ENCODE measurements at regions not wholly inside any gene's neighbourhood (a gene's known extent, or its start where the extent isn't known, plus 50 kb on each side); places are given as distances from the start of the nearest gene placed in this dataset.

DNA sequence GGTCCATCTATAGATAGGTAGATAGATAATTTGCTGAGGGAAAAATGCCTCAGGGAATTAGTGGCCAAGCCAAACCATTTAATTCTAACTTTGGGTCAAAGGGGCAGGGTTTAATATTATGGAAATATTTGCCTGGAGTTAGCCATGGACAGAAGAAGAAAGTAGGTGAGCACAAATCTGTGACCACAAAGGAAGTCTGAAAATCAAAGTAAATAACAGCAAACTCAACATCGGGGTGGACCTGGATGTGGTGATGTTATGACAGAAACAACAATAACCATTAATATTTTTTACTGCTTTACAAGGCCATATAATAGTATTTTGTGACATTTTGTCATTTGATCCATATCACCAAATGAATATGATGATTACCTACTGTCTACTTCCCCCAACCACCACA is 578.0 kb upstream of the MGAT4C start:
- no peak for DNase-seq (ENCODE audit: low read depth in 2 of 2)
- TF ChIP-seq, protein P1, sequence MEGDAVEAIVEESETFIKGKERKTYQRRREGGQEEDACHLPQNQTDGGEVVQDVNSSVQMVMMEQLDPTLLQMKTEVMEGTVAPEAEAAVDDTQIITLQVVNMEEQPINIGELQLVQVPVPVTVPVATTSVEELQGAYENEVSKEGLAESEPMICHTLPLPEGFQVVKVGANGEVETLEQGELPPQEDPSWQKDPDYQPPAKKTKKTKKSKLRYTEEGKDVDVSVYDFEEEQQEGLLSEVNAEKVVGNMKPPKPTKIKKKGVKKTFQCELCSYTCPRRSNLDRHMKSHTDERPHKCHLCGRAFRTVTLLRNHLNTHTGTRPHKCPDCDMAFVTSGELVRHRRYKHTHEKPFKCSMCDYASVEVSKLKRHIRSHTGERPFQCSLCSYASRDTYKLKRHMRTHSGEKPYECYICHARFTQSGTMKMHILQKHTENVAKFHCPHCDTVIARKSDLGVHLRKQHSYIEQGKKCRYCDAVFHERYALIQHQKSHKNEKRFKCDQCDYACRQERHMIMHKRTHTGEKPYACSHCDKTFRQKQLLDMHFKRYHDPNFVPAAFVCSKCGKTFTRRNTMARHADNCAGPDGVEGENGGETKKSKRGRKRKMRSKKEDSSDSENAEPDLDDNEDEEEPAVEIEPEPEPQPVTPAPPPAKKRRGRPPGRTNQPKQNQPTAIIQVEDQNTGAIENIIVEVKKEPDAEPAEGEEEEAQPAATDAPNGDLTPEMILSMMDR (IDR thresholded peaks at IDR 0.05; ENCODE audit: low read depth, low read length), result no peak
- no peak overlapping the region for H3K4me3 ChIP-seq (replicated peaks in 1 of 2; ENCODE audit: low read depth in 2 of 2, low read length in 2 of 2)

DNA sequence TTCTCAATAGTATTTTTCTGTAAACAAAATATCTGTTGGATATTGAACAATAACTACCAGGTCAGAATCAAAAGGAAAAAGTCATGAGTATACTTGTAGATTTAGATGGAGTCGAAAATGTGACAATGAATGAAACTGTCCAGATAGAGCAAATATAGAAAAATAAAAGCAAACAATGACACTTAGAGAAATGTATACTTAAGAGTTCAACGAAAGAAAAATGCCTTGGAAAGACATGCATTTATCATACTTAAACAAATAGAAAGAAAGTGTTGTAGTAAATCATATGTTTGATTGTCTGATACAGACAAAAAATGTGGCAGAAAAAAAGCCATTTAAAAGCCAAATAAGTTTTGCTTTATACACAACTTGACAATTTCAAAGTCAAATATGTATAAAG is 571.2 kb upstream of the MGAT4C start:
- DNase-seq (ENCODE audit: low read depth in 2 of 2), result no peak
- no peak overlapping the region for H3K4me3 ChIP-seq (replicated peaks in 1 of 2; ENCODE audit: low read depth in 2 of 2, low read length in 2 of 2)
- TF ChIP-seq, protein P1 (IDR thresholded peaks at IDR 0.05; ENCODE audit: low read depth, low read length), result no peak

DNA sequence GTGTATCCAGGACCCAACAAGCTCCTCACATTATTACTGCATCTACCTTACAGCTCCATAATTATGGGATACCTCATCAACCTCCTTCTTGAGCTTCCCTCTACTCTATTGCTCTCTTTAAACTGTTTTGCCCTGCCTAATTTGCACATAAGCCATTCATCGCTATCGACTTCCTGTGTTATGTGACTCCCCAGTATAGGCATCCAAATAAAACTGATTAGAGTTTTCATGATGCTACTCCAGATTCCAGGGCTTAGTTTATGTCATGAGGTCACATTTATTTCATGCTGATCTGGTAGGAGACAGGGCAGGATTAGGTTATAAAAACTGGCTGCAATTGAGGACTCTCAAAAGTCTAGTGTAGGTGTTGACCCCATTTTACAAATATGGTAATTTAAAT is 569.9 kb upstream of the MGAT4C start:
- DNase-seq (ENCODE audit: low read depth in 2 of 2), result no peak
- TF ChIP-seq, protein P1 (IDR thresholded peaks at IDR 0.05; ENCODE audit: low read depth, low read length), result no peak
- H3K4me3 ChIP-seq (replicated peaks in 1 of 2; ENCODE audit: low read depth in 2 of 2, low read length in 2 of 2), result no peak overlapping the region

DNA sequence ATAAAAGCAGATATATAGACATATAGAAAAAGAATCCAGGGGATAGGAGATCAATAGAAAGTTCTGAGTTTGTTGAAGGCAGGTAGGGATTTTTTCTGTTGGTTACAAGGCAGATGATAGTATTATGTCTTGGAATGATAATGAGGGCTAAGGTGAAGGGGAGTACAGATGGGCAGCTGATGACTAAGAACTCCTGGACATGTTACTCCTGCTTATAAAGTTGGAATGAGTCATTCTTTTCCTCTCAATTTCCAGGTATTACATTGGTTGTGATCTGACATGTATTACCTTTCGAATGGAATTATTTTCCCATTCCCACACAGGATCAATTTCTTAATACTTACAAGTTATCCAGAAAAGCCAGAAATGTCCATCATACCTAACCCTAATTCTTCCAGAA is 545.2 kb upstream of the MGAT4C start:
- no peak overlapping the region for H3K4me3 ChIP-seq (replicated peaks in 1 of 2; ENCODE audit: low read depth in 2 of 2, low read length in 2 of 2)
- DNase-seq (ENCODE audit: low read depth in 2 of 2), result no peak
- TF ChIP-seq, protein P1 (IDR thresholded peaks at IDR 0.05; ENCODE audit: low read depth, low read length), result no peak

DNA sequence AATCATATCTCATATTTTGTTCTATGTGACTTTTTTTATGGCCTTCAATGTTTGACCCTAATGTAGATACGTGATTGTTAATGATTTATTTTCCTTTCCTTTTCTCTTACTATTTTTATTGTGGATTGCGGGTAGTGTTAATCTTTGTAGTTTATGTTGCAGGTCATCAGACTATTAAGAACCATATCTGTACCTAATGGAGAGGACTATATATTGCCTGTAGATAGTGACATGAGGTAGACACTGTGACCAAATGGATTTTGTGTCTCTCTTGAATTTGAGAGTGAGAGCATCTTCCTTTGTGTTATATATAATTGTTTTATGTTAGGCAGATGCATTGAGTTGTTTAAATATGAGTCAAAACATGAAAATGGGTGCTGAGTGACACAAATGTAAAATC is 543.4 kb upstream of the MGAT4C start:
- TF ChIP-seq, protein P1 (IDR thresholded peaks at IDR 0.05; ENCODE audit: low read depth, low read length), result no peak
- no peak for DNase-seq (ENCODE audit: low read depth in 2 of 2)
- H3K4me3 ChIP-seq (replicated peaks in 1 of 2; ENCODE audit: low read depth in 2 of 2, low read length in 2 of 2), result no peak overlapping the region

DNA sequence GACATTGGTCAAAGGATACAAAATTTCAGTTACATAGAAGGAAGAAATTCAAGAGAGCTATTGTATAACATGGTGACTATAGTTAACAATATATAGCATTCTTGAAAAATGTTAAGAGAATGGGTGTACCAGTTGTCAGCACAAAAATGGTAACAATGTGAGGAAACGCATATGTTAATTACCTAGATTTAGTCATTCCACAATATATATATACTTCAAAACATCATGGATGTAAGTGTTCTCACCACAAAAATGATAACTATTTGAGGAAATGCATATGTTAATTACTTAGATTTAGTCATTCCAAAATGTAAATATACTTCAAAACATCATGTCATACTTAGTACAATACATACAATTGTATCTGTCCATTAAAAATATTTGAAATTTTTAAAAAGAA is 540.4 kb upstream of the MGAT4C start:
- no peak overlapping the region for H3K4me3 ChIP-seq (replicated peaks in 1 of 2; ENCODE audit: low read depth in 2 of 2, low read length in 2 of 2)
- TF ChIP-seq, protein P1 (IDR thresholded peaks at IDR 0.05; ENCODE audit: low read depth, low read length), result no peak
- no peak for DNase-seq (ENCODE audit: low read depth in 2 of 2)

DNA sequence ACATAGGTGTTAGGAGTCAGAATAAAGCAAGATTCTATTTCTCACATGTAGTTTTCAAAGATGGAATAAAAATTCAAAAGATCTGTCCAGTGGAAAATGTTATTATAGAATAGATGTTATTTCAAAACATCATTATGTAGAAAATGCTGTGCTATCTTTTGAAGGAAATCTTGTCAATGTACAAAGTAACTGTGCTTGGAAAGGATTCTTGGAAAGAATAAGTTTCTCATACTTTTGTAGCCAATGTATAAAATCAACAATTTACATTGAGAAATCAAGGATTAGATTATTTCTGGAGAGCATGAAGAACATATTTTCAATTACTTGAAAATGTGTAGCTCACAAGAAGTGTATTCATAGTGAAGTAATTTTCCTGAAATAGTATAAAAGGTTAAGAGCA is 532.5 kb upstream of the MGAT4C start:
- no peak for DNase-seq (ENCODE audit: low read depth in 2 of 2)
- TF ChIP-seq, protein P1 (IDR thresholded peaks at IDR 0.05; ENCODE audit: low read depth, low read length), result no peak
- H3K4me3 ChIP-seq (replicated peaks in 1 of 2; ENCODE audit: low read depth in 2 of 2, low read length in 2 of 2), result no peak overlapping the region
